C4-2B (cell line): ENCODE measurements at regions not wholly inside any gene's neighbourhood (a gene's known extent, or its start where the extent isn't known, plus 50 kb on each side); places are given as distances from the start of the nearest gene placed in this dataset.

Experiments
- CTCF ChIP-seq: fragments of 450-650 bp; conservative IDR thresholded peaks from 2 replicates; pipeline ENCODE4 v1.5.1; 2017; ENCODE audit warnings: mild to moderate bottlenecking
- ZFX ChIP-seq: fragments of 450-650 bp; IDR thresholded peaks from 2 replicates; pipeline ENCODE4 v1.6.1; 2017

DNA sequence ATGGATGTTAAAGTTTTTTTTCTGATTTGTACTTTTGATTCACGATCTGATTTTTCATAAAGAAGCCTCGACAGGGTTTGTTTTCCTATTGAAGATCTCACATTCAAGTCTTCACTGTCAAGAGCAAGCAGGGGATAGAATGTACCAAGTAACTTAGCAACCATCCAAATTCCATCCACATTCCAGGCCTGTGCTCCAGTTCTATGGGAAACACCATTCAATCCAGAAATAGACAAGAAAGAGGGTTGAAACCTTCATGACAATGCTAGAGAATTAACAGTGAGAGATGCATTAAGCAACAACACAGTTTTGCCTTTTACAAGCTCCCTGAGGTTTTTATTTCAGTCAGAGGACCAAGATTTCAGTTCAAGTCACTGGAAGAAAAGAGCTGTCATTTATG lies 300.2 kb downstream of the NEBL start:
- TF ChIP-seq CTCF: no peak
- TF ChIP-seq ZFX: no peak
